Activated T-cell treated with anti-CD3 and anti-CD28 coated beads for 1 hour (primary cell): ENCODE measurements at regions not wholly inside any gene's neighbourhood (a gene's known extent, or its start where the extent isn't known, plus 50 kb on each side); places are given as distances from the start of the nearest gene placed in this dataset.
"Not testable (repeated sequence)": the region's sequence is repeated elsewhere in the genome, so short reads cannot be mapped to it uniquely, and the experiment has no call there.

Source experiments
- DNase-seq: peaks from one replicate; pipeline ENCODE4 v3.0.0-alpha.2; 2020; ENCODE audit warnings: low read depth

- no peak for DNase-seq
These were observed 111.1 kb upstream of the CCDC28A start for GRCh38 chr6:138662471-138662870.

- no peak for DNase-seq
These were observed 109.7 kb upstream of the CCDC28A start for GRCh38 chr6:138663892-138664291.

- DNase-seq = no peak
These were observed 108.8 kb upstream of the CCDC28A start for GRCh38 chr6:138664745-138665144.

- DNase-seq = no peak
These were observed 106.9 kb upstream of the CCDC28A start for GRCh38 chr6:138666636-138667035.

GRCh38 chr6:138667408-138667807 is 106.2 kb upstream of the CCDC28A start:
- DNase-seq = no peak

- DNase-seq = no peak
These were observed 102.2 kb upstream of the CCDC28A start for GRCh38 chr6:138671351-138671750.

- DNase-seq = no peak
These were observed 100.1 kb upstream of the CCDC28A start for GRCh38 chr6:138673346-138674014.

- DNase-seq = not testable (repeated sequence)
These were observed 99.1 kb upstream of the CCDC28A start for GRCh38 chr6:138674444-138674843.

GRCh38 chr6:138677538-138677937 is 96.0 kb upstream of the CCDC28A start:
- no peak for DNase-seq

- DNase-seq = no peak
These were observed 95.4 kb upstream of the CCDC28A start for GRCh38 chr6:138678168-138678567.

GRCh38 chr6:138680085-138680484 is 93.5 kb upstream of the CCDC28A start:
- DNase-seq = no peak

GRCh38 chr6:138681627-138682026 is 91.9 kb upstream of the CCDC28A start:
- DNase-seq = no peak

- no peak for DNase-seq
These were observed 90.7 kb upstream of the CCDC28A start for GRCh38 chr6:138682704-138683527.

- no peak for DNase-seq
These were observed 88.3 kb upstream of the CCDC28A start for GRCh38 chr6:138685257-138685656.

GRCh38 chr6:138685781-138686180 is 87.8 kb upstream of the CCDC28A start:
- no peak for DNase-seq

- no peak for DNase-seq
These were observed 85.0 kb upstream of the CCDC28A start for GRCh38 chr6:138688580-138688979.

- DNase-seq = no peak
These were observed 83.7 kb upstream of the CCDC28A start for GRCh38 chr6:138689849-138690248.

- DNase-seq = no peak
These were observed 82.5 kb upstream of the CCDC28A start for GRCh38 chr6:138690975-138691594.

- DNase-seq = no peak
These were observed 81.9 kb upstream of the CCDC28A start for GRCh38 chr6:138691595-138692057.

GRCh38 chr6:138692058-138692977 is 81.3 kb upstream of the CCDC28A start:
- DNase-seq = peak; percentile 30

- DNase-seq = peak; percentile 1
These were observed 80.3 kb upstream of the CCDC28A start for GRCh38 chr6:138692978-138693909.
